OCI-LY3 (cell line): ENCODE measurements at regions not wholly inside any gene's neighbourhood (a gene's known extent, or its start where the extent isn't known, plus 50 kb on each side); places are given as distances from the start of the nearest gene placed in this dataset.

Source experiments
- H2AFZ ChIP-seq: fragments of 200-600, 300-600 bp; shearing (Covaris generic); 2 replicates; pipeline ENCODE4 v1.6.0; 2014; ENCODE audit warnings: antibody characterized with exemption, low read depth, low read length
- H3K27ac ChIP-seq: fragments of 200-600, 300-600 bp; sonication (generic); 2 replicates; pipeline ENCODE4 v1.5.1; 2014; ENCODE audit warnings: mild to moderate bottlenecking, low read length, moderate library complexity, mixed read lengths
- H3K27me3 ChIP-seq: fragments of 200-600, 300-600 bp; sonication (generic); 2 replicates; pipeline ENCODE4 v1.6.1; 2014; ENCODE audit warnings: low read depth, low read length, mixed read lengths
- H3K36me3 ChIP-seq: fragments of 200-600, 300-600 bp; sonication (generic); replicated peaks from 2 replicates; pipeline ENCODE3; 2014; ENCODE audit warnings: low read depth, low read length, mixed read lengths
- H3K4me1 ChIP-seq: fragments of 300-600, 200-600 bp; sonication (generic); 2 replicates; pipeline ENCODE4 v1.6.1; 2014; ENCODE audit warnings: low read length, mixed read lengths
- H3K4me2 ChIP-seq: fragments of 200-600, 300-600 bp; sonication (generic); 2 replicates; pipeline ENCODE4 v1.6.1; 2014; ENCODE audit warnings: low read length, mixed read lengths
- H3K4me3 ChIP-seq: fragments of 300-600, 200-600 bp; sonication (generic); 2 replicates; pipeline ENCODE4 v1.5.1; 2014; ENCODE audit warnings: antibody characterized with exemption, mild to moderate bottlenecking, low read length, moderate library complexity
- H3K79me2 ChIP-seq: fragments of 300-600, 200-600 bp; shearing (Covaris generic); 2 replicates; pipeline ENCODE4 v1.6.1; 2014; ENCODE audit warnings: mild to moderate bottlenecking, low read length, mixed read lengths
- H3K9ac ChIP-seq: fragments of 300-600, 200-600 bp; shearing (Covaris generic); 2 replicates; pipeline ENCODE4 v1.6.0; 2014; ENCODE audit warnings: mild to moderate bottlenecking, low read length, moderate library complexity
- H3K9me3 ChIP-seq: fragments of 200-600, 300-600 bp; shearing (Covaris generic); 2 replicates; pipeline ENCODE4 v1.6.1; 2014; ENCODE audit warnings: low read length, mixed read lengths; ENCODE audit not compliant: insufficient read depth
- H4K20me1 ChIP-seq: fragments of 200-600, 300-600 bp; sonication (generic); 2 replicates; pipeline ENCODE4 v1.6.1; 2016; ENCODE audit warnings: low read length, mixed read lengths; ENCODE audit not compliant: insufficient read depth
- EZH2phosphoT487 ChIP-seq: fragments of 200-600 bp; shearing (Covaris generic); IDR thresholded peaks from 2 replicates; pipeline ENCODE4 v1.6.1; 2018; ENCODE audit warnings: antibody characterized with exemption, mixed run types, low read depth
- TF ChIP-seq, protein P1 (sequence below): fragments of 200-600, 300-600 bp; sonication (generic); IDR thresholded peaks from 2 replicates; pipeline ENCODE4 v1.5.1; 2014; ENCODE audit warnings: antibody characterized with exemption, low read length, low read depth

DNA sequence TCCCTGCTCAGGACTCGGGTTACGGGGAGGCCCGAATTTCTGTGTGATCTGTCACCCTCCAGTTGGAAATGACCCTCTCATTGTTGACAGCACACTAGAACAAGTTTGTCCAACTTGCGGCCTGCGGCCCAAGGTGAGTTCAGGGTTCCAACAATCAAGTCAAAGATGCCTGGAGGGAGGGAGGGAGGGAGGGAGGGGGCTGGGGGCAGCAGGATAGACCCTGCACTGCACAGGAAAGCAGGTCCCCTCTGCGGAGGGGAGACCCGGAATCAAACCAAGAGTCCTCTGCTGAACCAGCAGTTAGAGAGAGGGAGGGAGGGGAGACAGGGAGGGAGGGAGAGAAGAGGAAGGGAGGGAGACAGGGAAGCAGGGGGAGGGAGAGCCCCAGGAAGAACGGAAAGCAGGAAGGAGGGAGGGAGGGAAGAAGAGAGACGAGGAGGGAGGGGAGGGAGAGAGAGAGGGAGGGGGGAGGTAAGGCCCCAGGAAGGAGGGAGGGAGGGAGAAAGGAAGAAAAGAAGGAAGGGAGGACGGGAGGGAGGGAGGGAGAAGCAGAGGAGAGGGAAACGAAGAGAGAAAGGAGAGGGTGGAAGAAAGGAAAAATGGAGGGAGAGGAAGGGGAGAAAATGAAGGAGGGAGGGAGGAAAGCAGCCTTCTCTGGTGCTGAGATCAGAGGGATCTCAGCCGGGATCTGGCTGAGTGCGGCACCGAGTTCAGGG is 96.7 kb upstream of the CDH5 start:
- no peaks in the 10 kb centered on the region for H3K79me2 ChIP-seq
- H3K27ac ChIP-seq: no peak overlapping the region
- H3K9ac ChIP-seq: no peak overlapping the region
- H3K4me2 ChIP-seq: peak overlapping the region; percentile 62
- no peak for TF ChIP-seq EZH2phosphoT487
- TF ChIP-seq, protein P1, sequence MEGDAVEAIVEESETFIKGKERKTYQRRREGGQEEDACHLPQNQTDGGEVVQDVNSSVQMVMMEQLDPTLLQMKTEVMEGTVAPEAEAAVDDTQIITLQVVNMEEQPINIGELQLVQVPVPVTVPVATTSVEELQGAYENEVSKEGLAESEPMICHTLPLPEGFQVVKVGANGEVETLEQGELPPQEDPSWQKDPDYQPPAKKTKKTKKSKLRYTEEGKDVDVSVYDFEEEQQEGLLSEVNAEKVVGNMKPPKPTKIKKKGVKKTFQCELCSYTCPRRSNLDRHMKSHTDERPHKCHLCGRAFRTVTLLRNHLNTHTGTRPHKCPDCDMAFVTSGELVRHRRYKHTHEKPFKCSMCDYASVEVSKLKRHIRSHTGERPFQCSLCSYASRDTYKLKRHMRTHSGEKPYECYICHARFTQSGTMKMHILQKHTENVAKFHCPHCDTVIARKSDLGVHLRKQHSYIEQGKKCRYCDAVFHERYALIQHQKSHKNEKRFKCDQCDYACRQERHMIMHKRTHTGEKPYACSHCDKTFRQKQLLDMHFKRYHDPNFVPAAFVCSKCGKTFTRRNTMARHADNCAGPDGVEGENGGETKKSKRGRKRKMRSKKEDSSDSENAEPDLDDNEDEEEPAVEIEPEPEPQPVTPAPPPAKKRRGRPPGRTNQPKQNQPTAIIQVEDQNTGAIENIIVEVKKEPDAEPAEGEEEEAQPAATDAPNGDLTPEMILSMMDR: no peak
- no peaks in the 10 kb centered on the region for H4K20me1 ChIP-seq
- no peaks in the 10 kb centered on the region for H3K9me3 ChIP-seq
- peak overlapping the region; percentile 47 for H3K4me3 ChIP-seq
- H3K36me3 ChIP-seq: no peaks in the 10 kb centered on the region
- peaks cover 26% of the 10 kb centered on the region for H3K27me3 ChIP-seq
- H2AFZ ChIP-seq: no peak overlapping the region
- H3K4me1 ChIP-seq: 0 out of 2 replicates have a peak, but pooled peaks cover 3% of the 10 kb centered on the region

GRCh38 chr16:66267292-66268014 is 99.0 kb upstream of the CDH5 start:
- Histone ChIP-seq H3K79me2 (no peaks in the 10 kb centered on the region), H3K4me2 (no peak overlapping the region), H3K9ac (no peak overlapping the region), H2AFZ (no peak overlapping the region), H3K27ac (no peak overlapping the region), H3K4me1 (no peaks in the 10 kb centered on the region), H3K27me3 (peaks cover 29% of the 10 kb centered on the region), H3K36me3 (no peaks in the 10 kb centered on the region), H3K9me3 (no peaks in the 10 kb centered on the region), H3K4me3 (no peak overlapping the region), H4K20me1 (no peaks in the 10 kb centered on the region)
- TF ChIP-seq, protein P1: no peak
- TF ChIP-seq EZH2phosphoT487: no peak

DNA sequence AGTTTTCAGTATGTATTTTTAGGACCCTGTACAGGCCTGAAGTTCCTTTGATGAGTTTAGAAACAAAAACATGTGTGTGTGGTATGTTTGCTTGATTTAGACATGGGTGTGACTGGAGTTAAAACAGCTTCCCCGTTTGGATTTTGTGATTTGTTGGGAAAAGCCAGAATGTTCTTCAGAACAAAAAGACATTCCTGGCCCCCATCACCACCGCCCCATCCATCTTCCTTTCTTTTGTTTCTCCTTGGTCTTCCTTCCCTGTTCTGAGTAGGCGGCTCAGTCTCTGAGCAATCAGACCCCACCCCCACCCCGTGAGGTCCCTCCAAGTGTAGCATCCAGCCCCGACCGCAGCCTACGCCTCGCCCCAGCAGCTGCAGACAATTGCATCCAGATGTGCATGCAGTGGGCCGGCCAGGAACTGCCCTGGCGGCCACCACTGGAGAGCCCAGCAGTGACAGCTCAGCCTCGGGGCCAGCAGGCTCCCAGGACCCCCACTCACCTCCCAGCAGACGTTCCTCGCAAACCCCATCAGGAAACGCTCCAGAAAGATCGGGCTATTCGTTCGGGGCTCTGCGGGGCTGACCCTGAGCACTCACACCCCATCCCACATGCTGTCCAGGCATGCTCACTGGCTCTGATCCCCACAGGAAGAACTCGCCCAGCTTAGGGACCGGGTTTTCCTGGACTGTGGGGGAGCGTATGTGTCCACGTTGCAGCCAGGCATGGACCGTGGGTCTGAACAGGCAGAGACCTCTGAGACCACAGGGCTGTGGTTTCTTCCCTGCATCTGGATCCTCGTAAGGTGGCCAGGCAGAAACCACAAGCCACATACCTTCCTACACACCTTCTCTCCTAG is 99.8 kb upstream of the CDH5 start:
- Histone ChIP-seq H3K4me2 (no peak overlapping the region), H3K4me1 (peaks cover 4% of the 10 kb centered on the region; the same call in 1 of the 2 replicates), H3K36me3 (no peaks in the 10 kb centered on the region), H3K27ac (no peak overlapping the region), H3K9me3 (no peaks in the 10 kb centered on the region), H3K79me2 (no peaks in the 10 kb centered on the region), H4K20me1 (no peaks in the 10 kb centered on the region), H3K4me3 (no peak overlapping the region), H3K27me3 (peaks cover 25% of the 10 kb centered on the region), H3K9ac (no peak overlapping the region), H2AFZ (no peak overlapping the region)
- TF ChIP-seq, protein P1: no peak
- no peak for TF ChIP-seq EZH2phosphoT487
